ENCODE measurements at regions not wholly inside any gene's neighbourhood (a gene's known extent, or its start where the extent isn't known, plus 50 kb on each side); places are given as distances from the start of the nearest gene placed in this dataset.

DNA sequence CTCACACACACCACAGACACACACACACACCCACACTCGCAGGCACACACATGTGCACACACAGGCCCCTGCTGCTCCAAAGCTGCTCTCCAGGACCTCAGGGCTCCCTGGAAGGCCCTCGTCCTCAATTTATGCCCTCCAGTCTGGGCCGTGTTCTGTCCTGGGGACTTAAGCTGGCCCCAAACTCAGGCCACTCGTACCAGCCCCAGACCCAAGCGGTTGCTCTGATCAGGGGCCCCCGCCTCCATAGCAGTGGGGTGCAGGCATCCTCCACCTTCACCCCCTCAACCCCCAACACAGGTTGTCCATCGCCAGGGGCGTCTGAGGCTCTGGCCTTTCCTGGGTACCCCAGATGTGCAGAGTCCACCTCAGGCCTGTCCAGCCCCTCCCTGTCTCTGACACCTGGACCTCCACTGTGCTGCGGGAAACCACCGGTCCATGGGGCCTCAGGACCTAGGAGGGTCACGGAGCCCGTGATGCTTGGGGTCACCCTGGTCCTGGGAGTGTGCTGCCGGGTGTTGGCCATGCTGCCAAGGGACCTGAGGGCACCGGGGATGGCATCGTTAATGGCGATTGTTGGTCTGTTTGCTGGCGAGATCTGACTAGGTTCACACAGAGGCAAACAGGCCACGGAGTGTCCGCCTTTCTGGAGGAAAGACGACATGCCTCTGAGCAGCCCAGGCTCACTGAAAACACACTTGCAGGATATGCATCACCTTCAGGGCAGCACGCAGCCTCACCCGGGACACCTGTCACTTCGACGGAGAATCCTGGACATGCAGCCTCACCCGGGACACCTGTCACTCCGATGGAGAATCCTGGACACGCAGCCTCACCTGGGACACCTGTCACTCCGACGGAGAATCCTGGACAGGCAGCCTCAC is 155.6 kb downstream of the NDUFA10 start:
- TF ChIP-seq, protein P1, sequence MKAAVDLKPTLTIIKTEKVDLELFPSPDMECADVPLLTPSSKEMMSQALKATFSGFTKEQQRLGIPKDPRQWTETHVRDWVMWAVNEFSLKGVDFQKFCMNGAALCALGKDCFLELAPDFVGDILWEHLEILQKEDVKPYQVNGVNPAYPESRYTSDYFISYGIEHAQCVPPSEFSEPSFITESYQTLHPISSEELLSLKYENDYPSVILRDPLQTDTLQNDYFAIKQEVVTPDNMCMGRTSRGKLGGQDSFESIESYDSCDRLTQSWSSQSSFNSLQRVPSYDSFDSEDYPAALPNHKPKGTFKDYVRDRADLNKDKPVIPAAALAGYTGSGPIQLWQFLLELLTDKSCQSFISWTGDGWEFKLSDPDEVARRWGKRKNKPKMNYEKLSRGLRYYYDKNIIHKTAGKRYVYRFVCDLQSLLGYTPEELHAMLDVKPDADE (IDR thresholded peaks at IDR 0.05), result no peak
- TF ChIP-seq JUNB (IDR thresholded peaks at IDR 0.05; ENCODE audit: unreplicated experiment), result no peak
- no peak for TF ChIP-seq ZNF331 (CRISPR knock-in tag; IDR thresholded peaks at IDR 0.05; ENCODE audit: low read depth)
- TF ChIP-seq STAT1 (IDR thresholded peaks at IDR 0.05; ENCODE audit: unreplicated experiment), result no peak
- no peak for TF ChIP-seq EZH2 (IDR thresholded peaks at IDR 0.05; ENCODE audit: low read depth, unreplicated experiment)
- TF ChIP-seq NANOG (IDR thresholded peaks at IDR 0.05; ENCODE audit: borderline replicate concordance), result no peak
- no peak for TF ChIP-seq ZNF114 (CRISPR knock-in tag; IDR thresholded peaks at IDR 0.05)
- TF ChIP-seq CREB1 (CRISPR knock-in tag; IDR thresholded peaks at IDR 0.05; ENCODE audit: low read depth), result no peak
- TF ChIP-seq, protein P2, sequence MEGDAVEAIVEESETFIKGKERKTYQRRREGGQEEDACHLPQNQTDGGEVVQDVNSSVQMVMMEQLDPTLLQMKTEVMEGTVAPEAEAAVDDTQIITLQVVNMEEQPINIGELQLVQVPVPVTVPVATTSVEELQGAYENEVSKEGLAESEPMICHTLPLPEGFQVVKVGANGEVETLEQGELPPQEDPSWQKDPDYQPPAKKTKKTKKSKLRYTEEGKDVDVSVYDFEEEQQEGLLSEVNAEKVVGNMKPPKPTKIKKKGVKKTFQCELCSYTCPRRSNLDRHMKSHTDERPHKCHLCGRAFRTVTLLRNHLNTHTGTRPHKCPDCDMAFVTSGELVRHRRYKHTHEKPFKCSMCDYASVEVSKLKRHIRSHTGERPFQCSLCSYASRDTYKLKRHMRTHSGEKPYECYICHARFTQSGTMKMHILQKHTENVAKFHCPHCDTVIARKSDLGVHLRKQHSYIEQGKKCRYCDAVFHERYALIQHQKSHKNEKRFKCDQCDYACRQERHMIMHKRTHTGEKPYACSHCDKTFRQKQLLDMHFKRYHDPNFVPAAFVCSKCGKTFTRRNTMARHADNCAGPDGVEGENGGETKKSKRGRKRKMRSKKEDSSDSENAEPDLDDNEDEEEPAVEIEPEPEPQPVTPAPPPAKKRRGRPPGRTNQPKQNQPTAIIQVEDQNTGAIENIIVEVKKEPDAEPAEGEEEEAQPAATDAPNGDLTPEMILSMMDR (conservative IDR thresholded peaks at IDR 0.05; ENCODE audit: low read depth in 2 of 2), result no peak
- no peak for TF ChIP-seq POLR2AphosphoS5 (IDR thresholded peaks at IDR 0.05; ENCODE audit: low read depth)
- Mint-ChIP-seq H3K27ac (no peak overlapping the region), H3K4me3 (no peak overlapping the region), H3K27me3 (ENCODE audit: insufficient read depth, low read depth, poor library complexity) (no peaks in the 10 kb centered on the region), H3K4me1 (peaks cover 7% of the 10 kb centered on the region), H3K9me3 (no peaks in the 10 kb centered on the region), H3K36me3 (ENCODE audit: low read depth) (no peaks in the 10 kb centered on the region)
- H2AFZ ChIP-seq, result no peak overlapping the region
- no peaks in the 10 kb centered on the region; the same call in 1 of the 2 replicates for H3K9me2 ChIP-seq (ENCODE audit: insufficient read depth)
- DNase-seq (ENCODE audit: low spot score) (no peak), ATAC-seq (no peak)
- H3K4me2 ChIP-seq, result no peak overlapping the region
- no peaks in the 10 kb centered on the region; the same call in 1 of the 2 replicates for H3K4me1 ChIP-seq (ENCODE audit: insufficient read depth)
- no peaks in the 10 kb centered on the region for H3K79me2 ChIP-seq (replicated peaks; ENCODE audit: insufficient read depth)
- peaks cover 32% of the 10 kb centered on the region for H3F3A ChIP-seq (replicated peaks; ENCODE audit: low read depth)
- no peak overlapping the region for H3K27ac ChIP-seq (ENCODE audit: low read depth)
- no peaks in the 10 kb centered on the region for H3K36me3 ChIP-seq (ENCODE audit: insufficient read depth)
- H3K27me3 ChIP-seq (ENCODE audit: insufficient read depth), result no peaks in the 10 kb centered on the region
- H3K4me3 ChIP-seq, result no peak overlapping the region
- no peaks in the 10 kb centered on the region for H4K20me1 ChIP-seq (replicated peaks; ENCODE audit: insufficient read depth)

DNA sequence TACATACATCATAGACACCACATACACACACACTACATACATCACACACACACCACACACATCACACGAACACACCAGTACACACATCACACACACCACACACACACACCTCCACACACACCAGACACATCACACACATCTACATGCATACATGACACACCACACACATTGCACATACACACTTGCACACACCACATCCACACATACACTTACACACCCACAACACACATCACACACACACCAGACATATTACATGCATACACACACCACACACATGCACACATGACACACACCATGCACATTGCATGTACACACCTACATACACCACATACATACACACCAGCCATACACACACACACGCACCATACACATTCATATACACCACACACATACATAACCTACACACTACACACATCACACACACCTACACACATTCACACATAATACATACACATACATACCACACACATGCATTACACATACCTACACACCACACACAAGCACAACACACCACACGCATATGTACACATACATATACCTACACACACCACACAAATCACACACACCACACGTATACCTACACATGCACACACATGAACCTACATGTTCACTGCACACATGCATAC is 156.5 kb downstream of the NDUFA10 start:
- Mint-ChIP-seq H3K4me3 (no peak overlapping the region), H3K9me3 (no peaks in the 10 kb centered on the region), H3K27me3 (ENCODE audit: insufficient read depth, low read depth, poor library complexity) (no peaks in the 10 kb centered on the region), H3K36me3 (ENCODE audit: low read depth) (no peaks in the 10 kb centered on the region), H3K27ac (no peak overlapping the region), H3K4me1 (peaks cover 7% of the 10 kb centered on the region)
- no peak overlapping the region for H3K4me3 ChIP-seq
- ATAC-seq (no peak), DNase-seq (ENCODE audit: low spot score) (no peak)
- no peaks in the 10 kb centered on the region for H3K27me3 ChIP-seq (ENCODE audit: insufficient read depth)
- no peak overlapping the region for H3K4me2 ChIP-seq
- no peaks in the 10 kb centered on the region; the same call in 1 of the 2 replicates for H3K4me1 ChIP-seq (ENCODE audit: insufficient read depth)
- peaks cover 32% of the 10 kb centered on the region for H3F3A ChIP-seq (replicated peaks; ENCODE audit: low read depth)
- H3K9me2 ChIP-seq (ENCODE audit: insufficient read depth), result no peaks in the 10 kb centered on the region; the same call in 1 of the 2 replicates
- H3K79me2 ChIP-seq (replicated peaks; ENCODE audit: insufficient read depth), result no peaks in the 10 kb centered on the region
- no peaks in the 10 kb centered on the region for H4K20me1 ChIP-seq (replicated peaks; ENCODE audit: insufficient read depth)
- H3K27ac ChIP-seq (ENCODE audit: low read depth), result no peak overlapping the region
- no peak overlapping the region for H2AFZ ChIP-seq
- no peaks in the 10 kb centered on the region for H3K36me3 ChIP-seq (ENCODE audit: insufficient read depth)
- no peak for TF ChIP-seq JUNB (IDR thresholded peaks at IDR 0.05; ENCODE audit: unreplicated experiment)
- TF ChIP-seq, protein P3, sequence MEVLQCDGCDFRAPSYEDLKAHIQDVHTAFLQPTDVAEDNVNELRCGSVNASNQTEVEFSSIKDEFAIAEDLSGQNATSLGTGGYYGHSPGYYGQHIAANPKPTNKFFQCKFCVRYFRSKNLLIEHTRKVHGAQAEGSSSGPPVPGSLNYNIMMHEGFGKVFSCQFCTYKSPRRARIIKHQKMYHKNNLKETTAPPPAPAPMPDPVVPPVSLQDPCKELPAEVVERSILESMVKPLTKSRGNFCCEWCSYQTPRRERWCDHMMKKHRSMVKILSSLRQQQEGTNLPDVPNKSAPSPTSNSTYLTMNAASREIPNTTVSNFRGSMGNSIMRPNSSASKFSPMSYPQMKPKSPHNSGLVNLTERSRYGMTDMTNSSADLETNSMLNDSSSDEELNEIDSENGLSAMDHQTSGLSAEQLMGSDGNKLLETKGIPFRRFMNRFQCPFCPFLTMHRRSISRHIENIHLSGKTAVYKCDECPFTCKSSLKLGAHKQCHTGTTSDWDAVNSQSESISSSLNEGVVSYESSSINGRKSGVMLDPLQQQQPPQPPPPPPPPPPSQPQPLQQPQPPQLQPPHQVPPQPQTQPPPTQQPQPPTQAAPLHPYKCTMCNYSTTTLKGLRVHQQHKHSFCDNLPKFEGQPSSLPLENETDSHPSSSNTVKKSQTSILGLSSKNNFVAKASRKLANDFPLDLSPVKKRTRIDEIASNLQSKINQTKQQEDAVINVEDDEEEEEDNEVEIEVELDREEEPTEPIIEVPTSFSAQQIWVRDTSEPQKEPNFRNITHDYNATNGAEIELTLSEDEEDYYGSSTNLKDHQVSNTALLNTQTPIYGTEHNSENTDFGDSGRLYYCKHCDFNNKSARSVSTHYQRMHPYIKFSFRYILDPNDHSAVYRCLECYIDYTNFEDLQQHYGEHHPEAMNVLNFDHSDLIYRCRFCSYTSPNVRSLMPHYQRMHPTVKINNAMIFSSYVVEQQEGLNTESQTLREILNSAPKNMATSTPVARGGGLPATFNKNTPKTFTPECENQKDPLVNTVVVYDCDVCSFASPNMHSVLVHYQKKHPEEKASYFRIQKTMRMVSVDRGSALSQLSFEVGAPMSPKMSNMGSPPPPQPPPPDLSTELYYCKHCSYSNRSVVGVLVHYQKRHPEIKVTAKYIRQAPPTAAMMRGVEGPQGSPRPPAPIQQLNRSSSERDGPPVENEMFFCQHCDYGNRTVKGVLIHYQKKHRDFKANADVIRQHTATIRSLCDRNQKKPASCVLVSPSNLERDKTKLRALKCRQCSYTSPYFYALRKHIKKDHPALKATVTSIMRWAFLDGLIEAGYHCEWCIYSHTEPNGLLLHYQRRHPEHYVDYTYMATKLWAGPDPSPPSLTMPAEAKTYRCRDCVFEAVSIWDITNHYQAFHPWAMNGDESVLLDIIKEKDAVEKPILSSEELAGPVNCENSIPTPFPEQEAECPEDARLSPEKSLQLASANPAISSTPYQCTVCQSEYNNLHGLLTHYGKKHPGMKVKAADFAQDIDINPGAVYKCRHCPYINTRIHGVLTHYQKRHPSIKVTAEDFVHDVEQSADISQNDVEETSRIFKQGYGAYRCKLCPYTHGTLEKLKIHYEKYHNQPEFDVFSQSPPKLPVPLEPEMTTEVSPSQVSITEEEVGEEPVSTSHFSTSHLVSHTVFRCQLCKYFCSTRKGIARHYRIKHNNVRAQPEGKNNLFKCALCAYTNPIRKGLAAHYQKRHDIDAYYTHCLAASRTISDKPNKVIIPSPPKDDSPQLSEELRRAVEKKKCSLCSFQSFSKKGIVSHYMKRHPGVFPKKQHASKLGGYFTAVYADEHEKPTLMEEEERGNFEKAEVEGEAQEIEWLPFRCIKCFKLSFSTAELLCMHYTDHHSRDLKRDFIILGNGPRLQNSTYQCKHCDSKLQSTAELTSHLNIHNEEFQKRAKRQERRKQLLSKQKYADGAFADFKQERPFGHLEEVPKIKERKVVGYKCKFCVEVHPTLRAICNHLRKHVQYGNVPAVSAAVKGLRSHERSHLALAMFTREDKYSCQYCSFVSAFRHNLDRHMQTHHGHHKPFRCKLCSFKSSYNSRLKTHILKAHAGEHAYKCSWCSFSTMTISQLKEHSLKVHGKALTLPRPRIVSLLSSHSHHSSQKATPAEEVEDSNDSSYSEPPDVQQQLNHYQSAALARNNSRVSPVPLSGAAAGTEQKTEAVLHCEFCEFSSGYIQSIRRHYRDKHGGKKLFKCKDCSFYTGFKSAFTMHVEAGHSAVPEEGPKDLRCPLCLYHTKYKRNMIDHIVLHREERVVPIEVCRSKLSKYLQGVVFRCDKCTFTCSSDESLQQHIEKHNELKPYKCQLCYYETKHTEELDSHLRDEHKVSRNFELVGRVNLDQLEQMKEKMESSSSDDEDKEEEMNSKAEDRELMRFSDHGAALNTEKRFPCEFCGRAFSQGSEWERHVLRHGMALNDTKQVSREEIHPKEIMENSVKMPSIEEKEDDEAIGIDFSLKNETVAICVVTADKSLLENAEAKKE (CRISPR knock-in tag; IDR thresholded peaks at IDR 0.05), result no peak
